Spleen (tissue), 7 donors: ENCODE measurements at regions not wholly inside any gene's neighbourhood (a gene's known extent, or its start where the extent isn't known, plus 50 kb on each side); places are given as distances from the start of the nearest gene placed in this dataset.
"Not testable (repeated sequence)": the region's sequence is repeated elsewhere in the genome, so short reads cannot be mapped to it uniquely, and the experiment has no call there.

Experiments used
- CTCF ChIP-seq, 11 experiments: fragments of 200-600 bp in 7 of 11; fragments of 450-650 bp in 4 of 11; sonication (generic) in 4 of 11; IDR thresholded peaks in 8 of 11; conservative IDR thresholded peaks in 3 of 11; 1 replicate in 7 of 11; 2 replicates in 4 of 11; pipeline versions ENCODE4 v1.4.0 to v1.8.0; 2016 to 2021; ENCODE audit warnings: antibody characterized with exemption in 11 of 11, inconsistent platforms in 4 of 11, mild to moderate bottlenecking in 1 of 11
- POLR2A ChIP-seq, 3 donors: fragments of 450-650 bp; IDR thresholded peaks; one replicate each; pipeline ENCODE4 v1.5.1; 2017; ENCODE audit warnings: antibody characterized with exemption in 3 of 3, mild to moderate bottlenecking in 1 of 3
- POLR2AphosphoS5 ChIP-seq, 3 donors: sonication (generic); formaldehyde crosslinking; IDR thresholded peaks; one replicate each; pipeline ENCODE4 v1.5.1; 2017; ENCODE audit warnings: antibody characterized with exemption in 3 of 3
- donor health status: DM: no; HTN: no; CAD: no; lungs with moderate emphysema.
- donor health status: DM: no; HTN: no; CAD: no.
- donor health status: DM: no; HTN: no; CAD: no.

- not testable (repeated sequence) for TF ChIP-seq CTCF (IDR thresholded peaks at IDR 0.05 in 8 of 11, conservative IDR thresholded peaks at IDR 0.05 in 3 of 11); POLR2A (IDR thresholded peaks at IDR 0.05); POLR2AphosphoS5 (IDR thresholded peaks at IDR 0.05)
These were observed 211.9 kb downstream of the DMRTA1 start for GRCh38 chr9:22658484-22658883.
